NB4 (cell line): ENCODE measurements at regions not wholly inside any gene's neighbourhood (a gene's known extent, or its start where the extent isn't known, plus 50 kb on each side); places are given as distances from the start of the nearest gene placed in this dataset.
"Not testable (repeated sequence)": the region's sequence is repeated elsewhere in the genome, so short reads cannot be mapped to it uniquely, and the experiment has no call there.

Experiments
- DNase-seq: peaks from one replicate; pipeline ENCODE4 v3.0.0; 2010; ENCODE audit warnings: low read depth
- H3K4me3 ChIP-seq: one replicate; pipeline ENCODE4 v1.5.1; 2011; ENCODE audit warnings: mild to moderate bottlenecking, low read depth, low read length, moderate library complexity
- CTCF ChIP-seq: IDR thresholded peaks from one replicate; pipeline ENCODE4 v1.5.1; 2012; ENCODE audit warnings: low read depth, low read length
- MAX ChIP-seq: IDR thresholded peaks from 2 replicates; pipeline ENCODE4 v1.6.1; 2011; ENCODE audit warnings: low read depth, low read length
- MYC ChIP-seq: IDR thresholded peaks from 2 replicates; pipeline ENCODE4 v1.6.1; 2011; ENCODE audit warnings: low read depth, low read length
- POLR2A ChIP-seq: IDR thresholded peaks from 2 replicates; pipeline ENCODE4 v1.6.1; 2011; ENCODE audit warnings: mild to moderate bottlenecking; ENCODE audit not compliant: insufficient read length; ENCODE audit errors: extremely low read depth

- DNase-seq, result no peak
- H3K4me3 ChIP-seq, result no peak overlapping the region
- TF ChIP-seq CTCF (no peak), MYC (no peak), POLR2A (no peak), MAX (no peak)
Measured at GRCh38 chr14:41521891-41522290, 84.8 kb upstream of the LRFN5 start.

DNA sequence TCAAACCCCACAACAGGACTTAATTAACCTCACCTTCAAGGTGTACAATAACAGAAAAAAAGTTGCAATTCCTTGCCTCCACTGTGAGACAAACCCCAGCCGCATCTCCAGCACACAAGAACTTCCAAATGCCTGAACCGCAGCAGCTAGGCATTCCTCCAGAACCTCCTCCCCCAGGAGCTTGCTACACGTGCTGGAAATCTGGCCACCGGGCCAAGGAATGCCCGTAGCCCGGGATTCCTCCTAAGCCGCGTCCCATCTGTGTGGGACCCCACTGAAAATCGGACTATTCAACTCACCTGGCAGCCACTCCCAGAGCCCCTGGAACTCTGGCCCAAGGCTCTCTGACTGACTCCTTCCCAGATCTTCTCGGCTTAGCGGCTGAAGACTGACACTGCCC lies 88.6 kb upstream of the LRFN5 start:
- DNase-seq, H3K4me3 ChIP-seq: not testable (repeated sequence)

- DNase-seq, result no peak
- no peak overlapping the region for H3K4me3 ChIP-seq
- TF ChIP-seq MAX, result no peak
- TF ChIP-seq MYC, result no peak
- no peak for TF ChIP-seq POLR2A
- no peak for TF ChIP-seq CTCF
Measured at GRCh38 chr14:41506552-41506951, 100.1 kb upstream of the LRFN5 start.

DNA sequence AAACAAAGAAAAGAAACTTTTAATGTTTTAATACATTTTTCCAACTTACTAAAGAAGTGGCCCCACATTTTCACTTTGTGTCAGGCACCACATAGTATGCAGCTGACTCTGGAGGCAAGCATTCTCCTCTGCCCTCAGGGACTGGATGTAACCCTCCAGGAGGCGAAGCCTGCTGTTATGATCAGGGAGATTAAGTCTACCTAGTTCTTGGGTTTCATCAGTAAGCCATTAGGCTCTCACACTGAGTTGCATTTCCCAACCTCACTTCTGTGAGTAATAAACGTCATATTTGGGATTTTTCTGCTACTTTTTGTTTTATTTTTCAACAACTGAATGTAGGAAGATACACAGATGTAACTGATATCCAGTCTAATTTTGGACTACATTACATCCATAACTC lies 101.2 kb upstream of the LRFN5 start:
- DNase-seq, result no peak
- no peak for TF ChIP-seq CTCF
- no peak for TF ChIP-seq MAX
- no peak for TF ChIP-seq POLR2A
- no peak for TF ChIP-seq MYC
- no peak overlapping the region for H3K4me3 ChIP-seq

DNA sequence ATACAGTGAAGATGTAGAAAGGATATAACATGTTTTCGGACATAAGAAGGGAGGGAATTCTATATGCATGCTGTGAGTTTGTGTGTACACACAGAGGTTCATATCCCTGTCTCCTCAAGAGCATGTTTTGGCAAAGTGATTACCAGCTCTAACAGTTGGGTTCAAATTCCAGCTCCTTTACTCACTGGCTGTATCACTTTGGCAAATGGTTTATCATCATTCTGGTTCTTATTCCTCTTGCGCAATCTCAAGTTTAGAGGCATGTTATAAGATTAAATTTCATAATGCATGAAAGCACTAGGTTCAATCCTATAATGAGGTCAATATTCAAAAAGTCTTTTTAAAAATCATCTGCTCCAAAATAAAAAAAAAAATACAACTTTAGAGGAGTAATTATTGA lies 107.7 kb upstream of the LRFN5 start:
- H3K4me3 ChIP-seq, result no peak overlapping the region
- TF ChIP-seq MAX, result no peak
- TF ChIP-seq CTCF, result no peak
- no peak for TF ChIP-seq MYC
- TF ChIP-seq POLR2A, result no peak
- no peak for DNase-seq

DNA sequence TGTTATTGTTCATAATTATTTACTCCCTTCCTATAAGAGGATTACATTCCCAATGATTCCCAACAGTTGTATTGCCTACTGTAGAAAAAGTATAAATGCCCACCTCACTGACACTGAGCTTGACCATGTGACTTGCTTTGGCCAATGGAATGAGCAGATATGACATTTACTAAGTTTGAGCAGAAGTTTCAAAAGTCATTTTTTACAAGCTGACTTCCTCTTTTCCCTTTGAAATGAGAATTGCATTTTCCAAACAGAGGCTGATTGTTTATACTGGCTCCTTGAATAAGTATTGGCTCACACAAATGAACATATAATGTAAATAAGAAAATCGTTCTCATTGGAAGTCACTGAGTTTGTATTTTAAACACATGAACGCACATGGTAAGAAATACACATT lies 116.4 kb upstream of the LRFN5 start:
- TF ChIP-seq CTCF (no peak), MYC (no peak), MAX (no peak), POLR2A (no peak)
- H3K4me3 ChIP-seq, result no peak overlapping the region
- peak; percentile 1 for DNase-seq
